GM12878 (cell line): ENCODE measurements at regions not wholly inside any gene's neighbourhood (a gene's known extent, or its start where the extent isn't known, plus 50 kb on each side); places are given as distances from the start of the nearest gene placed in this dataset.

Experiments used
- ATAC-seq: fragments of 200-7000 bp; cut with Tn5 transposase; 3 replicates; pipeline ENCODE4 v1.9.1; 2020; ENCODE audit warnings: mild to moderate bottlenecking, moderate library complexity
- BruUV-seq: library from RNA; stranded (reverse); fragments of 400-500 nt; replicated peaks from 2 replicates; lab custom pipeline; 2021; lab: Mats Ljungman, UMichigan
- CTCF ChIA-PET: fragments of 300-600 bp; sonication (Branson Sonifier 250); formaldehyde crosslinking; extraction: SDS; loops from one replicate; lab custom pipeline; 2021; ENCODE audit warnings: inconsistent platforms; lab: Yijun Ruan, JAX
- POLR2A ChIA-PET: fragments of 350-600 bp; formaldehyde crosslinking; extraction: SDS; loops from one replicate; lab custom pipeline; 2021; ENCODE audit warnings: inconsistent platforms; lab: Charles Lee
- RAD21 ChIA-PET: fragments of 300-600 bp; sonication (Branson Sonifier 250); formaldehyde crosslinking; loops from one replicate; lab custom pipeline; 2023; ENCODE audit warnings: antibody characterized with exemption; ENCODE audit not compliant: unreplicated experiment; lab: Charles Lee
- SMC1A ChIA-PET: fragments of 300-600 bp; sonication (Branson Sonifier 250); formaldehyde crosslinking; loops from one replicate; lab custom pipeline; 2023; ENCODE audit not compliant: unreplicated experiment, uncharacterized antibody; lab: Charles Lee
- DNase-seq: peaks from one replicate; pipeline ENCODE4 v3.0.0-alpha.2; 2011; ENCODE audit warnings: low read depth, low spot score
- FAIRE-seq: peaks from 3 replicates; lab custom pipeline; 2011; peaks lifted over from hg19 to GRCh38; lab: Jason Lieb, UNC
- H2AFZ ChIP-seq: 2 replicates; pipeline ENCODE4 v1.6.0; 2011; ENCODE audit warnings: low read depth, low read length, control low read depth; ENCODE audit not compliant: control insufficient read depth
- H3K27ac ChIP-seq: 2 replicates; pipeline ENCODE4 v1.5.1; 2011; ENCODE audit warnings: control low read depth; ENCODE audit not compliant: control insufficient read depth, insufficient read depth
- H3K27me3 ChIP-seq, 2 experiments: replicated peaks in 1 of 2; 2 replicates each; pipeline versions ENCODE4 v1.6.0 to v1.6.1; 2011; ENCODE audit warnings: low read length in 1 of 2; ENCODE audit not compliant: control insufficient read depth in 2 of 2, insufficient read depth in 2 of 2
- H3K36me3 ChIP-seq, 2 experiments: 2 replicates each; pipeline ENCODE4 v1.5.1; 2011; ENCODE audit warnings: low read length in 1 of 2; ENCODE audit not compliant: control insufficient read depth in 2 of 2, insufficient read depth in 2 of 2
- H3K4me1 ChIP-seq: 2 replicates; pipeline ENCODE4 v1.6.1; 2011; ENCODE audit warnings: mild to moderate bottlenecking, low read length, moderate library complexity, mixed read lengths; ENCODE audit not compliant: control insufficient read depth, insufficient read depth
- H3K4me2 ChIP-seq: 2 replicates; pipeline ENCODE4 v1.6.0; 2011; ENCODE audit warnings: control low read depth; ENCODE audit not compliant: control insufficient read depth, insufficient read depth
- H3K4me3 ChIP-seq: fragments of 200-600 bp; sonication (generic); 2 replicates; pipeline ENCODE4 v1.5.1; 2016
- H3K79me2 ChIP-seq: 2 replicates; pipeline ENCODE4 v1.6.0; 2011; ENCODE audit warnings: low read length; ENCODE audit not compliant: control insufficient read depth, insufficient read depth
- H3K9ac ChIP-seq: 2 replicates; pipeline ENCODE4 v1.8.0; 2011; ENCODE audit warnings: low read length, control low read depth, mixed read lengths; ENCODE audit not compliant: control insufficient read depth, insufficient read depth
- H3K9me3 ChIP-seq: replicated peaks from 3 replicates; pipeline ENCODE4 v1.5.1; 2011; ENCODE audit warnings: mild to moderate bottlenecking, low read length; ENCODE audit not compliant: control insufficient read depth, insufficient read depth
- H4K20me1 ChIP-seq: 2 replicates; pipeline ENCODE4 v1.6.0; 2011; ENCODE audit not compliant: control insufficient read depth, insufficient read depth
- IKZF2 ChIP-seq, 2 experiments: fragments of 450-650 bp; IDR thresholded peaks; 2 replicates each; pipeline ENCODE4 v1.6.1; 2017; ENCODE audit warnings: mild to moderate bottlenecking in 2 of 2, moderate library complexity in 2 of 2
- MTA3 ChIP-seq: IDR thresholded peaks from 2 replicates; pipeline ENCODE4 v1.6.1; 2012; ENCODE audit warnings: low read length, inconsistent platforms, borderline replicate concordance
- SP1 ChIP-seq: IDR thresholded peaks from one replicate; pipeline ENCODE4 v1.6.1; 2011; ENCODE audit warnings: low read depth, low read length
- SRF ChIP-seq, 2 experiments: IDR thresholded peaks; 2 replicates each; pipeline ENCODE4 v1.6.1; 2011; ENCODE audit warnings: low read depth in 2 of 2, low read length in 2 of 2, mild to moderate bottlenecking in 1 of 2, moderate library complexity in 1 of 2
- STAT1 ChIP-seq: fragments of 450-650 bp; conservative IDR thresholded peaks from 2 replicates; pipeline ENCODE4 v1.6.1; 2014; ENCODE audit warnings: antibody characterized with exemption, mild to moderate bottlenecking
- YBX1 ChIP-seq: fragments of 450-650 bp; IDR thresholded peaks from 2 replicates; pipeline ENCODE4 v1.6.1; 2016; ENCODE audit warnings: antibody characterized with exemption
- WGBS: methylation state at CpG from one replicate; pipeline ENCODE4 v1.1.6; 2016; ENCODE audit warnings: low lambda C conversion rate; ENCODE audit not compliant: insufficient replicate concordance, insufficient coverage; ENCODE audit errors: missing lambda C conversion rate; 5-methylcytosine and 5-hydroxymethylcytosine counted together
- in situ Hi-C: fragments of 300-500 bp; cut with MboI; formaldehyde crosslinking; loops from 9 replicates; pipeline ENCODE4 v1.14.3; 2018; ENCODE audit warnings: mixed read lengths
- intact Hi-C: fragments of 100-400 bp; cut with micrococcal nuclease; formaldehyde crosslinking; loops from one replicate; pipeline ENCODE4 v1.14.2; 2022; ENCODE audit not compliant: unreplicated experiment
- TF ChIP-seq, protein P1 (sequence below): fragments of 450-650 bp; IDR thresholded peaks from 2 replicates; pipeline ENCODE4 v1.6.1; 2017; ENCODE audit warnings: low read depth, mild to moderate bottlenecking, moderate library complexity
- TF ChIP-seq, protein P2 (sequence below): fragments of 450-650 bp; IDR thresholded peaks from 2 replicates; pipeline ENCODE4 v1.6.1; 2017; ENCODE audit warnings: mild to moderate bottlenecking, moderate library complexity
- TF ChIP-seq, protein P3 (sequence below): fragments of 450-650 bp; IDR thresholded peaks from 2 replicates; pipeline ENCODE4 v1.6.1; 2016; ENCODE audit warnings: mild to moderate bottlenecking
- TF ChIP-seq, protein P4 (sequence below): fragments of 450-650 bp; IDR thresholded peaks from 2 replicates; pipeline ENCODE4 v1.6.1; 2017; ENCODE audit warnings: mild to moderate bottlenecking

DNA sequence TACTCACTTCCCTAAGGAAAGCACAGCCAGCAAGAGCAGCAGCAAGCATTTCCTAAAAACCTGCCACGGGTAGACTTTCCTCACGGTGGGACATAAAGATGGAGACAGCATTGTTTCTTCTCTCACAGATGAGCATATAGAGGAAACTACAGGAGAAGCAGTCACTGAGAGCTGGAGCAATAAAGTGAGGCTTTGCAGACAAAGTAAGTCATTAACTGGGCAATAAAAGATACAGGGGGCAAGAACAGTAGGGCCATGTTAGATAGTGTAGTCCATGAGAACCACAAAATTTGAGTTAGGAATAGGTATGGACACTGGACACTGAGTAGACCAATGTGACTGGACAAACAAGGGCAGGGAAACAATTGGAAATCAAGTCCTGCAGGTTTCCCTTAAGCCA lies 240.1 kb upstream of the NFIA start:
- SMC1A ChIA-PET, result no interaction called here
- no peak for FAIRE-seq
- POLR2A ChIA-PET, result no interaction called here

More for the DNA sequence above, 240.1 kb upstream of the NFIA start:
- Histone ChIP-seq H3K27me3 (no peaks in the 10 kb centered on the region), H3K79me2 (no peaks in the 10 kb centered on the region), H3K4me2 (no peak overlapping the region), H3K4me3 (no peak overlapping the region), H3K36me3 (no peaks in the 10 kb centered on the region), H4K20me1 (no peaks in the 10 kb centered on the region), H3K9me3 (no peaks in the 10 kb centered on the region), H2AFZ (no peak overlapping the region), H3K9ac (no peak overlapping the region), H3K4me1 (no peaks in the 10 kb centered on the region), H3K27ac (no peak overlapping the region)
- intact Hi-C loops (no loop called here), in situ Hi-C loops (no loop called here)
- no TSS peak for BruUV-seq
- RAD21 ChIA-PET, result no interaction called here
- CTCF ChIA-PET, result no interaction called here
- ATAC-seq (no peak), DNase-seq (no peak)
- 76% methylated on average over 2 of the region's 2 CpGs for WGBS
- no peak for TF ChIP-seq SRF (IDR thresholded peaks at IDR 0.05; ENCODE audit: low read depth in 2 of 2, low read length in 2 of 2)
- TF ChIP-seq, protein P1, sequence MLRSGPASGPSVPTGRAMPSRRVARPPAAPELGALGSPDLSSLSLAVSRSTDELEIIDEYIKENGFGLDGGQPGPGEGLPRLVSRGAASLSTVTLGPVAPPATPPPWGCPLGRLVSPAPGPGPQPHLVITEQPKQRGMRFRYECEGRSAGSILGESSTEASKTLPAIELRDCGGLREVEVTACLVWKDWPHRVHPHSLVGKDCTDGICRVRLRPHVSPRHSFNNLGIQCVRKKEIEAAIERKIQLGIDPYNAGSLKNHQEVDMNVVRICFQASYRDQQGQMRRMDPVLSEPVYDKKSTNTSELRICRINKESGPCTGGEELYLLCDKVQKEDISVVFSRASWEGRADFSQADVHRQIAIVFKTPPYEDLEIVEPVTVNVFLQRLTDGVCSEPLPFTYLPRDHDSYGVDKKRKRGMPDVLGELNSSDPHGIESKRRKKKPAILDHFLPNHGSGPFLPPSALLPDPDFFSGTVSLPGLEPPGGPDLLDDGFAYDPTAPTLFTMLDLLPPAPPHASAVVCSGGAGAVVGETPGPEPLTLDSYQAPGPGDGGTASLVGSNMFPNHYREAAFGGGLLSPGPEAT, result no peak
- TF ChIP-seq, protein P2, sequence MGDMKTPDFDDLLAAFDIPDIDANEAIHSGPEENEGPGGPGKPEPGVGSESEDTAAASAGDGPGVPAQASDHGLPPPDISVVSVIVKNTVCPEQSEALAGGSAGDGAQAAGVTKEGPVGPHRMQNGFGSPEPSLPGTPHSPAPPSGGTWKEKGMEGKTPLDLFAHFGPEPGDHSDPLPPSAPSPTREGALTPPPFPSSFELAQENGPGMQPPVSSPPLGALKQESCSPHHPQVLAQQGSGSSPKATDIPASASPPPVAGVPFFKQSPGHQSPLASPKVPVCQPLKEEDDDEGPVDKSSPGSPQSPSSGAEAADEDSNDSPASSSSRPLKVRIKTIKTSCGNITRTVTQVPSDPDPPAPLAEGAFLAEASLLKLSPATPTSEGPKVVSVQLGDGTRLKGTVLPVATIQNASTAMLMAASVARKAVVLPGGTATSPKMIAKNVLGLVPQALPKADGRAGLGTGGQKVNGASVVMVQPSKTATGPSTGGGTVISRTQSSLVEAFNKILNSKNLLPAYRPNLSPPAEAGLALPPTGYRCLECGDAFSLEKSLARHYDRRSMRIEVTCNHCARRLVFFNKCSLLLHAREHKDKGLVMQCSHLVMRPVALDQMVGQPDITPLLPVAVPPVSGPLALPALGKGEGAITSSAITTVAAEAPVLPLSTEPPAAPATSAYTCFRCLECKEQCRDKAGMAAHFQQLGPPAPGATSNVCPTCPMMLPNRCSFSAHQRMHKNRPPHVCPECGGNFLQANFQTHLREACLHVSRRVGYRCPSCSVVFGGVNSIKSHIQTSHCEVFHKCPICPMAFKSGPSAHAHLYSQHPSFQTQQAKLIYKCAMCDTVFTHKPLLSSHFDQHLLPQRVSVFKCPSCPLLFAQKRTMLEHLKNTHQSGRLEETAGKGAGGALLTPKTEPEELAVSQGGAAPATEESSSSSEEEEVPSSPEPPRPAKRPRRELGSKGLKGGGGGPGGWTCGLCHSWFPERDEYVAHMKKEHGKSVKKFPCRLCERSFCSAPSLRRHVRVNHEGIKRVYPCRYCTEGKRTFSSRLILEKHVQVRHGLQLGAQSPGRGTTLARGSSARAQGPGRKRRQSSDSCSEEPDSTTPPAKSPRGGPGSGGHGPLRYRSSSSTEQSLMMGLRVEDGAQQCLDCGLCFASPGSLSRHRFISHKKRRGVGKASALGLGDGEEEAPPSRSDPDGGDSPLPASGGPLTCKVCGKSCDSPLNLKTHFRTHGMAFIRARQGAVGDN, result no peak
- TF ChIP-seq STAT1, result no peak
- TF ChIP-seq MTA3, result no peak
- TF ChIP-seq, protein P3, sequence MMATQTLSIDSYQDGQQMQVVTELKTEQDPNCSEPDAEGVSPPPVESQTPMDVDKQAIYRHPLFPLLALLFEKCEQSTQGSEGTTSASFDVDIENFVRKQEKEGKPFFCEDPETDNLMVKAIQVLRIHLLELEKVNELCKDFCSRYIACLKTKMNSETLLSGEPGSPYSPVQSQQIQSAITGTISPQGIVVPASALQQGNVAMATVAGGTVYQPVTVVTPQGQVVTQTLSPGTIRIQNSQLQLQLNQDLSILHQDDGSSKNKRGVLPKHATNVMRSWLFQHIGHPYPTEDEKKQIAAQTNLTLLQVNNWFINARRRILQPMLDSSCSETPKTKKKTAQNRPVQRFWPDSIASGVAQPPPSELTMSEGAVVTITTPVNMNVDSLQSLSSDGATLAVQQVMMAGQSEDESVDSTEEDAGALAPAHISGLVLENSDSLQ, result no peak
- TF ChIP-seq, protein P4, sequence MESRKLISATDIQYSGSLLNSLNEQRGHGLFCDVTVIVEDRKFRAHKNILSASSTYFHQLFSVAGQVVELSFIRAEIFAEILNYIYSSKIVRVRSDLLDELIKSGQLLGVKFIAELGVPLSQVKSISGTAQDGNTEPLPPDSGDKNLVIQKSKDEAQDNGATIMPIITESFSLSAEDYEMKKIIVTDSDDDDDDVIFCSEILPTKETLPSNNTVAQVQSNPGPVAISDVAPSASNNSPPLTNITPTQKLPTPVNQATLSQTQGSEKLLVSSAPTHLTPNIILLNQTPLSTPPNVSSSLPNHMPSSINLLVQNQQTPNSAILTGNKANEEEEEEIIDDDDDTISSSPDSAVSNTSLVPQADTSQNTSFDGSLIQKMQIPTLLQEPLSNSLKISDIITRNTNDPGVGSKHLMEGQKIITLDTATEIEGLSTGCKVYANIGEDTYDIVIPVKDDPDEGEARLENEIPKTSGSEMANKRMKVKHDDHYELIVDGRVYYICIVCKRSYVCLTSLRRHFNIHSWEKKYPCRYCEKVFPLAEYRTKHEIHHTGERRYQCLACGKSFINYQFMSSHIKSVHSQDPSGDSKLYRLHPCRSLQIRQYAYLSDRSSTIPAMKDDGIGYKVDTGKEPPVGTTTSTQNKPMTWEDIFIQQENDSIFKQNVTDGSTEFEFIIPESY, result no peak
- no peak for TF ChIP-seq IKZF2 (IDR thresholded peaks at IDR 0.05)
- no peak for TF ChIP-seq SP1
- TF ChIP-seq YBX1, result no peak
